ENCODE measurements at regions not wholly inside any gene's neighbourhood (a gene's known extent, or its start where the extent isn't known, plus 50 kb on each side); places are given as distances from the start of the nearest gene placed in this dataset.

DNA sequence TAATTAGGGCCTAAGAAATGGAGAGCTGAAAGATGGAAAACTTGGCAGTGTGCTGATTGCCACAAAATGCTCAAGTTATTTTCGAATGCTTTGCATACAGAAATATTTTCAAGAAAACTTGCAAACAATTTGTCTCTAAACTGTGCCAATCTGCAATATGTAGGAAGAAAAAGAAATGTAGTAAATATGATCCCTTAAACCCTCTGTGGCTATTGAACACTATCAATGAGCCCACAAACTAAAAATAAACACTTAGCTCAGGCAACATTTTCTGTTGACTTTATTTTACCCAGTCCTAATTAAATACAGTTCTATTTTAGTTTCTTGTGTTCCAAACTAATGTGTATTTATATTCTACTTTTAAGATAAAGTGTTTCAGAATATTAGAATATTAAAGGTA lies 342.1 kb downstream of the SEMA3D start:
- no peak for DNase-seq
- no peak overlapping the region for H3K4me3 ChIP-seq
- no peaks in the 10 kb centered on the region for H3K36me3 ChIP-seq
- H3K27me3 ChIP-seq = no peaks in the 10 kb centered on the region
- H3K9me3 ChIP-seq = no peaks in the 10 kb centered on the region

DNA sequence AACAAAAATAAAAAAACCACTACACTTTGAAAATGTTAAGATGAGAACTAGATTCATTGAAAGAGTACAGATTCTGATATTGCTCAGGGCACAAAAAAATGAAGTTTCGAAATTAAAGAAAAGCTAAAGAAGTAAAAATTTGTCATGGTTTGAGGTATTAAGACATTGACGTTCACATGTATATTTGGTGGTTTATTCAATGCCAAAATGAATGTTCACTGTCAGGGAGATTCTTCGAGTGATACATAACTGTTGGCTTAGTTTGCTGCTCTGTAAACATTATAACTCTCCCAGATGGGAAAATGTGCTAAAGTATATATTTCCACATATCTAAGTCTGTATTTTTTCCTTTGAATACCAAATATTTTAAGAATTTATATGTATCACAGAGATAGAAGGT lies 345.0 kb downstream of the SEMA3D start:
- Histone ChIP-seq H3K9me3 (no peaks in the 10 kb centered on the region), H3K36me3 (no peaks in the 10 kb centered on the region), H3K27me3 (no peaks in the 10 kb centered on the region), H3K4me3 (no peak overlapping the region)
- no peak for DNase-seq

DNA sequence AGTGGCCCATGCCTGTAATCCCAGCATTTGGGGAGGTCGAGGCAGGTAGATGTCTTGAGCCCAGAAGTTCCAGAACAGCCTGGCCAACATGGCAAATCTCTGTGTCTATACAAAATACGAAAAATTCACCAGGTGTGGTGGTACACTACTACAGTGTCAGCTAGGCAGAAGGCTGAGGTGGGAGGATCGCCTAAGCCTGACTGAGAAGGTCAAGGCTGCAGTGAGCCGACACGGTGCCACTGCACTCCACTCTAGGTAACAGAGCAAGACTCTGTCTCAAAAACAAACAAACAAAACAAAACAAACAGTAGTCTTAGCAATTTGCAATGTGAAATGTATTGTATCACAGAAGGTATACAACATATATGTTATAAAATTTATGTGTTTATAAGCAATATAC lies 348.0 kb downstream of the SEMA3D start:
- no peak overlapping the region for H3K4me3 ChIP-seq
- no peak for DNase-seq
- H3K27me3 ChIP-seq = no peaks in the 10 kb centered on the region
- H3K36me3 ChIP-seq = no peaks in the 10 kb centered on the region
- no peaks in the 10 kb centered on the region for H3K9me3 ChIP-seq

DNA sequence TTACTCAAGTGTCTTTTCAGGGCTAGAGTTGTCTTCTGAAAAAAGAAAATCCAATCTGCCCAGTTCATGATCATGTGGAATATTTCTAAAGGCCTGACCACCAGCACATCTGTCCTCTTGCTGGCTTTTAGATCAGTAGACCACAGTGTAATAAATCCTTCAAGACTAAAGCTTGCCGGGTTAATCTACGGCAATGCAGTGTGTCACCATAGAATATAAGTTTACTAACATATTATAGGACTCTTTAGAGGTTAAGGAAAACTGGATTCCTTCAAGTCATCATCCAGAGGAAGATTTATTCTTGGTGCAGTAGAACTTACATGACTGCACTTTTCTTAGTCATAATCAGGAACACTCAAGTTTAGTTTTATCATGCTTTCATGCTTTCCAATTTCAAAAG lies 349.5 kb downstream of the SEMA3D start:
- H3K36me3 ChIP-seq = no peaks in the 10 kb centered on the region
- DNase-seq = no peak
- H3K27me3 ChIP-seq = no peaks in the 10 kb centered on the region
- no peak overlapping the region for H3K4me3 ChIP-seq
- no peaks in the 10 kb centered on the region for H3K9me3 ChIP-seq

DNA sequence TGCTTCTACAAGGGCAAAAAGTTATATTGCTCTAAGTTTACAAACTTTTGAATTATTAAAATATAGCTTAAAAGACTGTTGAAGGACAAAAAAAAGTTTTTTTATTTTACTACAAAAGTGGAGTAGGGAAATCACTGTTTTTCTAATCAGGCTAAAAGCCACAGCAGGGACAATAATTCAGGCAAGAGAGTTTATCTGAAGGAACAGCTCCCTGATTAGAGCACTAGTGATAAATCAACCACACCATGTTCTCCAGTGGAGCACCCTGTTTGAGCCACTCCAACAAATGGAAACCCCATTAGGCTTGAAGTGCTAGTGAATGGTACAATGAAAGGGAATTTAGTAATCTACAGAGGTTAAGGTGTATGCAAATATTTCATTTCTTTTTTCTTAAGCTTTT lies 357.1 kb downstream of the SEMA3D start:
- Histone ChIP-seq H3K9me3 (no peaks in the 10 kb centered on the region), H3K36me3 (no peaks in the 10 kb centered on the region), H3K27me3 (no peaks in the 10 kb centered on the region), H3K4me3 (no peak overlapping the region)
- DNase-seq = no peak

DNA sequence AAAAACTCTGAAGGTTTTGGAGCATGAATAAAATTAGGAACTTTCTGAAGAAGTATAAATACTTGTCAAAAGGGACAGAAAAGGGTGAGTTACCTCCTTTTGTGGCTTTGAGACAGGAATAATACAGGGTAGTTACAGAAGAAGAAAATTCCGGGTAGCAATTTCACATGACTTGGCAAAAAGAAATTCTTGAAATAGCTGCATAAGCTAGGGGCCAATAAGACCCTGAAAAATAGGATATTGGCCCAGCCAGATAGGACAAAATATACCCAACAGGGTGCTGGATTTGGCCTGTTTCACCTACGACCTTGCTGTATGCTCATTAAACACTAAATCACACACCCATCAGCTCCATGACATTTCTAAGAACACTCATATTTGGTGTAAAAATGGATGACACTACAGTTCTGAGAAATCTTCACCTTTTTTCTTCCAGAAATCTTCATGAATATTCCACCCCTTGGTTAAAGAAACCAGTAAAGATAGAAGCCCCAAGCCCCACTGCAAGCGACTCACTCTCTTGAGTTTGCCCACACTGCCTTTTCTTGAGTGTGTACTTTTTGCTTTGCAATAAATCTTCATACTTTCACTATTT lies 362.7 kb downstream of the SEMA3D start:
- Histone ChIP-seq H3K27me3 (no peaks in the 10 kb centered on the region), H3K9me3 (no peaks in the 10 kb centered on the region)
- no peak for DNase-seq

DNA sequence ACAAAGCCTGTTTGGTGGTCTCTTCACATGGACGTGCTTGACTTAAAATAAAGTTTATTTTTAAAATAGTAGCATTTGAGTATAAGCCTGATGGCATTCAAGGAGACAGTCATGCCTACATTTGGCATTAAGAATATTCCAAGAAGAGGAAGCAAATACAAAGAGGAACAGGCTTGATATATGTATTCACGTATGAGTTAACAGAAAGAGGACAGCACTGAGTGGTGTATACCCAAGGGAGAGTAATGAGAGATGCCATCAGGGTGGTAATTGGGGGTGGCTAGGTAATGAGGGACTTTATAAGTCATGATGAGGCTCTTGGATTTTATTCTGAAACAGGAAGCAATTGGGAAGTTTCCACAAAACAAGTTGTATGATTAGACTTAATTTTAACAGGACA lies 363.3 kb downstream of the SEMA3D start:
- no peaks in the 10 kb centered on the region for H3K27me3 ChIP-seq
- H3K36me3 ChIP-seq = no peaks in the 10 kb centered on the region
- DNase-seq = no peak
- H3K4me3 ChIP-seq = no peak overlapping the region
- no peaks in the 10 kb centered on the region for H3K9me3 ChIP-seq

More for the DNA sequence above, 362.7 kb downstream of the SEMA3D start:
- Histone ChIP-seq H3K4me3 (no peak overlapping the region), H3K36me3 (no peaks in the 10 kb centered on the region)

DNA sequence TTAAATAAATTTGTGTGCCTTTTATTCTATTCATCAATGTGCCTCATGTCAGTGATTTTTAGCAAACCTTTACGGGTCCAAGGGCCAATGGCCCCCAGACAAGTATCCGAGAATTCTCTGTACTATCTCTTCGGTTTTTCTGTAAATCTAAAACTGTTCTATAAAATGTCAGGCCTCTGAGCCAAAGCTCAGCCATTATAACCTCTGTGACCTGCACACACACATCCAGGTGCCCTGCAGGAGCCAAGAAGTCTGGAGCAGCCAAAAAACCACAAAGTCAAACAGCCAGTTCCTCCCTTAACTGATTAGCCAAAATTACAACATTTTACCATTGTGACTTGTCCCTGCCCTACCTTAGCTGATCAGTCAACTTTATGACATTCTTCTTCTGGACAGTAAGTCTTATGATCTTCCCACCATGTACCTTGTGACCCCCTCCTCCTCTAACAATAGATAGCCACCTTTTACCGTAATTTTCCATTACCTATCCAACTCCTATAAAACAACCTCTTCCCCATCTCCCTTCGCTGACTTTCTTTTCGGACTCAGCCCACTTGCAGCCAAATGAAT lies 363.8 kb downstream of the SEMA3D start:
- Histone ChIP-seq H3K9me3 (no peaks in the 10 kb centered on the region), H3K27me3 (no peaks in the 10 kb centered on the region), H3K4me3 (no peak overlapping the region), H3K36me3 (no peaks in the 10 kb centered on the region)
- no peak for DNase-seq

DNA sequence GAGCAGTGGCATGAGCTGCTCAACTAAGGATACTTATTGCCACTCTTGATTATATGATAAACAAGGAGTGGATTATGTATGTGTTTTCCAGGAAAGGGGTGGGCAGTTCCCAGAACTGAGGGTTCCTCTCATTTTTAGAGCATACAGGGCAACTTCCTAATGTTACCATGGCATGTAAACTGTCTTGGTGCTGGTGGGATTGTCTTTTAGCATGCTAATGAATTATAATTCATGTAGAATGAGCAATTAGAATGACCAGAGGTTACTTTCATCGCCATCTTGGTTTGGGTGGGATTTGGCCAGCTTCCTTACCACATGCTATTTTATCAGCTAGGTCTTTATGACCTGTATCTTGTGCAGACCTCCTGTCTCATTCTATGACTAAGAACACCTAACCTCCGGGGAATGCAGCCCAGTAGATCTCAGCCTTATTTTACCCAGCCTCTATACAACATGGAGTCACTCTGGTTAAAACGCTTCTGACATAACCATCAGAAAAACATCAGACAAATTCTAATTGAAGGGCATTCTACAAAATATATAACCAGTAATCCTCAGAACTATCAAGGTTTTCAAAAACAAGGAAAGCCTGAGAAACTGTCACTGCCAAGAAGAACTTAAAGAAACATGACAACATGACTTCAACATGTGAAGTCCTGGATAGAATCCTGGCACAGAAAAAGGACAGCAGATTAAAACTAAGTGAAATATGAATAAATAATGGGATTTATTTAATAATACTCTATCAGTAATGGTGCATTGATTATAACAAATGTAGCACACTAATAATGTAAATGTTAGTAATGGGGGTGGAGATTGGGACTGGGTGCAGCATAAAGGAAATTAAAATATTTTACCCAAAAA lies 365.0 kb downstream of the SEMA3D start:
- DNase-seq = no peak

DNA sequence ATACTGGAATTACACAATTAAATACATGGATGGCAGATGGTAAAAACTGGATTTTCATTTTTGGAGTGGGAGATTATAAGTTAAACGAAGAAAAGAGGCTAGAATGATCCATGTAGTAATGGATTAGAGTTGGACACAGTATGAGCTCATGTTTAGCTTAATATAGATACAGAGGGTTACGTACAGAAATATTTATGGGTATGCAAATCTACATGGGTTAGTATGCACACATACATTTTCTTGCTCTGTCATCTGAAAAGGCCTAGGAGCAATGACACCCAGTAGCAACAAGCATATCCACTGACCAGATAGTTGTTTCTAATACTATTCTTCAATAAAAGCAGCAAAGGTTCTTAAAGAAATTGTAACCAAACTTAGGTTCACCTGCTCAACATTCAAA lies 366.4 kb downstream of the SEMA3D start:
- no peak for DNase-seq
- H3K36me3 ChIP-seq = no peaks in the 10 kb centered on the region
- H3K27me3 ChIP-seq = no peaks in the 10 kb centered on the region
- H3K4me3 ChIP-seq = no peak overlapping the region
- H3K9me3 ChIP-seq = no peaks in the 10 kb centered on the region

More for the DNA sequence above, 365.0 kb downstream of the SEMA3D start:
- no peaks in the 10 kb centered on the region for H3K36me3 ChIP-seq
- no peaks in the 10 kb centered on the region for H3K9me3 ChIP-seq
- no peak overlapping the region for H3K4me3 ChIP-seq
- no peaks in the 10 kb centered on the region for H3K27me3 ChIP-seq

DNA sequence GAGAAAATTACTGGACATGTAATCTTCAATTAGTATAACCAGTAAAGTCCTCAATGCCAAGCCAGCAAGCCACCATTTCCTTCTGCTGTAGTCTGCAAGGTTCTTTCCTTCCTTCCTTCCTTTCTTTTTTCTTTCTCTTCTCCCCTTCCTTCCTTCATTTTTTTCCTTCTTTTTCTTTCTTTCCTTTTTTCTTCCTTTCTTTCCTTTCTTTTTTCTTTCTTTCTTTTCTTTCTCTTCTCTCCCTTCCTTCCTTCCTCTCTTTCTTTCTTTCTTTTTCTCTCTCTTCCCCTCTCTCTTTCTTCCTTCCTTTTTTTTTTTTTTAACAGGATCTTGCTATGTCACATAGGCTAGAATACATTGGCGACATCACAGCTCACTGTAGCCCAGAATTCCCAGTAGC lies 369.8 kb downstream of the SEMA3D start:
- DNase-seq = no peak
- Histone ChIP-seq H3K36me3 (no peaks in the 10 kb centered on the region), H3K9me3 (no peaks in the 10 kb centered on the region), H3K27me3 (no peaks in the 10 kb centered on the region), H3K4me3 (no peak overlapping the region)

DNA sequence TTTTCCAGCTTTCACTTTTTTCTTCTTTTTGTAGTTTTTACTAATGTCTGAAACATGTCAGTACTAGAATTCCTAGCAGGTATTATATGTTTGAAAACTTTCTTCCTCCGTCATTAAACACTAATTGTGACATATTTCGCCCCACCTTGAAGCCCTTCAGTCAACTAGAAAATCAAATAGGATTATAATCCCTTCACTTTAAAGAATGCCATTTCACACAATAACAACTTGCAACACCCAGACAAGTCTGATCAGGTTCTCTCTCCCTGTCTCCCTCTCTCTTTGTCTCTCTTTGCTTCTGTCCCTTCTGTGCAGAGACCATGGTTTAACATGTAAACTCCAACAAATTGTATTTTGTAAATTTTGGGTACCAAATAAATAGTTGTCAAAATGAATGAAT lies 373.5 kb downstream of the SEMA3D start:
- Histone ChIP-seq H3K4me3 (no peak overlapping the region), H3K27me3 (no peaks in the 10 kb centered on the region), H3K36me3 (no peaks in the 10 kb centered on the region), H3K9me3 (no peaks in the 10 kb centered on the region)
- DNase-seq = no peak

DNA sequence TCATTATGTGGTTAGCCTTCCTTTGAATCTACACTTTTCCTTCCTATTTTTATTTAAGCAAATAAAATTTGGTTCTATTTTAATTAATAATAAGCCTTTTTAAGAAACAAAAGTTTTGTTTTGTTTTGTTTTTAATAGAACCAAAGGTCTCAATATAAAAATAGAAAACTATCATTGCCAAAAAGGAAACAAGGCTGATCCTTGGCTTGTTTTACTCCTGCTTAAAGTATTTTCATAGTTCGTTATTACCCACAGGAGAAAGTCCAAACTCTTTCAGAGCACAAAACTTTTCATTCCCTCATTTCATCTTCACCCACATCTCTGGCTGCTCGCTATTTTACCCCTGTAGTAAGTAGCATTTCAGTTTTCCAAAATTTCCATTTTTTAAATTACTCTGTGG lies 374.8 kb downstream of the SEMA3D start:
- DNase-seq = no peak
- Histone ChIP-seq H3K4me3 (no peak overlapping the region), H3K9me3 (no peaks in the 10 kb centered on the region)

DNA sequence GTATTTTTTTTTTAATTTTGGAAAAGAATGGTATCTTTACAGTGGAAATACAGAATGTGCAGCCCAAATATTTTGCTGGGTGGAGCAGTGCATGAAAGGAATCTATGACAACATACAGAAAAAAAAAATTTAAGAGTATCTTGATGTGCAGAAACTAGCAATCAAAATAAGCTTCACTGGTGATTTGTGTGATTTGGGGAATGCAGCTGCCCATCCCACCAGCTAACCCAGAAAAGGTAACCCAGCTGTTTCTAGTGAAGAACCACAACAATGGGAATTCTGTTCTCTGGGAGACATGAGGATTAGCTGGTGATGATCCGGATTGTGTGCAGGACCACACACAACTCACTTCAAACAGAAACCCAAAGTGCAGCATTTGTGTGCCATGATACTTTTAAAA lies 375.5 kb downstream of the SEMA3D start:
- Histone ChIP-seq H3K9me3 (no peaks in the 10 kb centered on the region), H3K36me3 (no peaks in the 10 kb centered on the region), H3K27me3 (no peaks in the 10 kb centered on the region), H3K4me3 (no peak overlapping the region)
- DNase-seq = no peak

More for the DNA sequence above, 374.8 kb downstream of the SEMA3D start:
- Histone ChIP-seq H3K27me3 (no peaks in the 10 kb centered on the region), H3K36me3 (no peaks in the 10 kb centered on the region)

DNA sequence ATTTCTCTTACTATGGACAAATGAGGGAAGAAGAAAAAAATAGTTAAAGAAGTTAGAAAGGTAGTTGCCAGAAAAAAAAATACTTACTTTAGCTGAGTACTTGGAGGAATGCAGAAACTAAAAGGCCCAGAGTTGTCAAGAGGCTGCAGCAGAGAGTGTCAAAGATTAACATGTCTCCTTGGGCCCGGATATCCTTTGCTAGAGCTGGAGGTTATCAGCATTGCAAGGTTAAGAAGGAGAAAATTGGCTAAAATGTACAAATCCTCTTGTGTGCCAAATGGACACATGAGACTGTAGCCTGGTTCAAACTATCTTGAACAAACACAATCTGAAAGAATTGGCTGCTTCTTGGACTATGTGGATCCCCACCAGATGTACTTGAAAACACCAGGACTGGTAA lies 377.0 kb downstream of the SEMA3D start:
- Histone ChIP-seq H3K9me3 (no peaks in the 10 kb centered on the region), H3K27me3 (no peaks in the 10 kb centered on the region), H3K4me3 (no peak overlapping the region), H3K36me3 (no peaks in the 10 kb centered on the region)
- no peak for DNase-seq

DNA sequence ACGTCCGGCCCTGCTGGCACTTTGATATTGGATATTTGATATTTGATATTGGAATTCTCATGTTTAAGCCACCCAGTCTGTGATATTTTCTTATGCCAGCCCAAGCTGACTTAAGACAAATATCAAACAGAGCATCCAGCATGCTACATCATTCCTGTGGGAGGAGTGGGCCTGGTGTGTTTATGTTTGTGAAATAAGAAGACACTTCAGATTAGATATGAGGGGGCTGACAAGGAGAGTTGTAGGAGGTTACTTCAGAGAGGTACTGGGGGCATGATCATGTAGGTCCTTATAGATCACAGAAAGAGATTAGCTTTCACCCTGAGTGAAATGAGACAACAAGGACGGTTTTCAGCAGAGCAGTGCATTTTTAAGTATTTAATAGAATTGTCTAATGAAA lies 382.9 kb downstream of the SEMA3D start:
- Histone ChIP-seq H3K4me3 (no peak overlapping the region), H3K9me3 (no peaks in the 10 kb centered on the region), H3K27me3 (no peaks in the 10 kb centered on the region), H3K36me3 (no peaks in the 10 kb centered on the region)
- DNase-seq = no peak

DNA sequence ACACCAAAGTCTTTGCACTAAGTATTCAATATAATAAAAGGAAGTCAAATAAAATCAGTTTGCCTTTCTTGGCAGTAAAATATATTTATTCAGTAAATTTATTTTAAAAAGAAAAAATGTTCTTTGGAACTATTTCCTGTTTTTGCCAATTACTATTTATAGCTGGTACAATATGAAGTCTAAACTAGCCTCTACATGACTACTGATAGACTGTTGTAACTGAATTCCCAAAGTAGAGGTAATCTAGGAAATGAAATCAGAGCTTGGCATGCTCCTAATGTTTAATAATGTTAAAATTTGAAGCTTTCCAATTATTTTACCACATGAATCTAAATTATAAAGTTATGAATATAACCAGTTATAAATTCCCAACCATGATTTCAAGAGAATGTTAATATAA lies 385.5 kb downstream of the SEMA3D start:
- Histone ChIP-seq H3K4me3 (no peak overlapping the region), H3K27me3 (no peaks in the 10 kb centered on the region), H3K36me3 (no peaks in the 10 kb centered on the region), H3K9me3 (no peaks in the 10 kb centered on the region)
- no peak for DNase-seq

DNA sequence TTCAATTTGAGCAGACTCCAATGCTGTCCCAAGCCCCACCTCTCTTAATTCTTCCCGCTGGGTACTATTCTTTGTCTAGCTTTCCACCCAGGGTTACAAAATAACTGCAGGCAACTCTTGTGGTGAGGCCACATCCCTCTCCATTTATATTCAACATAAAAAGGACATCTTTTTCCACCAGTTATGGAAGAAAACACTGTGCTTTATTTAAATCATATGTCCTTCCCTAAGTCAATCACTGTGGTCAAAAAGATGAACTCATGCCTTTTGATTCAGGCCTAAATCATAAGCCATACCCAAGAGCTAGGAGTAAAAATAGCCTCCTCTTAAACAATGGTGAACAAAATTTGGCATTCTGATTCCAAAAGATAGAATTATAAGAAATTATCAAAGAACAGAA lies 386.0 kb downstream of the SEMA3D start:
- H3K27me3 ChIP-seq = no peaks in the 10 kb centered on the region
- no peak overlapping the region for H3K4me3 ChIP-seq
- H3K9me3 ChIP-seq = no peaks in the 10 kb centered on the region
- no peaks in the 10 kb centered on the region for H3K36me3 ChIP-seq
- DNase-seq = no peak
